OCI-LY3 (cell line): ENCODE measurements at regions not wholly inside any gene's neighbourhood (a gene's known extent, or its start where the extent isn't known, plus 50 kb on each side); places are given as distances from the start of the nearest gene placed in this dataset.
"Not testable (repeated sequence)": the region's sequence is repeated elsewhere in the genome, so short reads cannot be mapped to it uniquely, and the experiment has no call there.

Experiments
- H2AFZ ChIP-seq: fragments of 200-600, 300-600 bp; shearing (Covaris generic); 2 replicates; pipeline ENCODE4 v1.6.0; 2014; ENCODE audit warnings: antibody characterized with exemption, low read depth, low read length
- H3K27ac ChIP-seq: fragments of 200-600, 300-600 bp; sonication (generic); 2 replicates; pipeline ENCODE4 v1.5.1; 2014; ENCODE audit warnings: mild to moderate bottlenecking, low read length, moderate library complexity, mixed read lengths
- H3K27me3 ChIP-seq: fragments of 200-600, 300-600 bp; sonication (generic); 2 replicates; pipeline ENCODE4 v1.6.1; 2014; ENCODE audit warnings: low read depth, low read length, mixed read lengths
- H3K36me3 ChIP-seq: fragments of 200-600, 300-600 bp; sonication (generic); replicated peaks from 2 replicates; pipeline ENCODE3; 2014; ENCODE audit warnings: low read depth, low read length, mixed read lengths
- H3K4me1 ChIP-seq: fragments of 300-600, 200-600 bp; sonication (generic); 2 replicates; pipeline ENCODE4 v1.6.1; 2014; ENCODE audit warnings: low read length, mixed read lengths
- H3K4me2 ChIP-seq: fragments of 200-600, 300-600 bp; sonication (generic); 2 replicates; pipeline ENCODE4 v1.6.1; 2014; ENCODE audit warnings: low read length, mixed read lengths
- H3K4me3 ChIP-seq: fragments of 300-600, 200-600 bp; sonication (generic); 2 replicates; pipeline ENCODE4 v1.5.1; 2014; ENCODE audit warnings: antibody characterized with exemption, mild to moderate bottlenecking, low read length, moderate library complexity
- H3K79me2 ChIP-seq: fragments of 300-600, 200-600 bp; shearing (Covaris generic); 2 replicates; pipeline ENCODE4 v1.6.1; 2014; ENCODE audit warnings: mild to moderate bottlenecking, low read length, mixed read lengths
- H3K9ac ChIP-seq: fragments of 300-600, 200-600 bp; shearing (Covaris generic); 2 replicates; pipeline ENCODE4 v1.6.0; 2014; ENCODE audit warnings: mild to moderate bottlenecking, low read length, moderate library complexity
- H3K9me3 ChIP-seq: fragments of 200-600, 300-600 bp; shearing (Covaris generic); 2 replicates; pipeline ENCODE4 v1.6.1; 2014; ENCODE audit warnings: low read length, mixed read lengths; ENCODE audit not compliant: insufficient read depth
- H4K20me1 ChIP-seq: fragments of 200-600, 300-600 bp; sonication (generic); 2 replicates; pipeline ENCODE4 v1.6.1; 2016; ENCODE audit warnings: low read length, mixed read lengths; ENCODE audit not compliant: insufficient read depth
- CTCF ChIP-seq: fragments of 200-600, 300-600 bp; sonication (generic); IDR thresholded peaks from 2 replicates; pipeline ENCODE4 v1.5.1; 2014; ENCODE audit warnings: antibody characterized with exemption, low read length, low read depth
- EZH2phosphoT487 ChIP-seq: fragments of 200-600 bp; shearing (Covaris generic); IDR thresholded peaks from 2 replicates; pipeline ENCODE4 v1.6.1; 2018; ENCODE audit warnings: antibody characterized with exemption, mixed run types, low read depth

GRCh38 chr17:27099266-27099665 is 194.6 kb upstream of the WSB1 start:
- H3K4me3 ChIP-seq, H3K4me2 ChIP-seq, H3K79me2 ChIP-seq, H4K20me1 ChIP-seq, H3K27ac ChIP-seq, H2AFZ ChIP-seq, H3K9me3 ChIP-seq, H3K9ac ChIP-seq, H3K36me3 ChIP-seq, H3K4me1 ChIP-seq, H3K27me3 ChIP-seq: not testable (repeated sequence)

- H3K36me3 ChIP-seq, H3K27me3 ChIP-seq, H3K4me1 ChIP-seq, H2AFZ ChIP-seq, H3K79me2 ChIP-seq, H3K4me3 ChIP-seq, H3K27ac ChIP-seq, H3K4me2 ChIP-seq, H3K9me3 ChIP-seq, H4K20me1 ChIP-seq, H3K9ac ChIP-seq: not testable (repeated sequence)
Observed at GRCh38 chr17:27104605-27105221, 189.2 kb upstream of the WSB1 start.

GRCh38 chr17:27105636-27106035 is 188.3 kb upstream of the WSB1 start:
- TF ChIP-seq CTCF (no peak), EZH2phosphoT487 (no peak)
- Histone ChIP-seq H3K4me3 (no peak overlapping the region), H3K9me3 (no peaks in the 10 kb centered on the region), H3K27ac (no peak overlapping the region), H2AFZ (no peak overlapping the region), H3K79me2 (no peaks in the 10 kb centered on the region), H3K27me3 (no peaks in the 10 kb centered on the region), H4K20me1 (no peaks in the 10 kb centered on the region), H3K4me2 (no peak overlapping the region), H3K36me3 (no peaks in the 10 kb centered on the region), H3K9ac (no peak overlapping the region), H3K4me1 (no peaks in the 10 kb centered on the region)

- Histone ChIP-seq H3K4me1 (no peaks in the 10 kb centered on the region), H3K9ac (no peak overlapping the region), H3K36me3 (no peaks in the 10 kb centered on the region), H3K79me2 (no peaks in the 10 kb centered on the region), H2AFZ (no peak overlapping the region), H3K4me2 (no peak overlapping the region), H3K4me3 (no peak overlapping the region), H3K9me3 (no peaks in the 10 kb centered on the region), H4K20me1 (no peaks in the 10 kb centered on the region), H3K27ac (no peak overlapping the region), H3K27me3 (no peaks in the 10 kb centered on the region)
- TF ChIP-seq EZH2phosphoT487 (no peak), CTCF (no peak)
Observed at GRCh38 chr17:27106347-27106981, 187.4 kb upstream of the WSB1 start.

GRCh38 chr17:27106982-27107360 is 186.9 kb upstream of the WSB1 start:
- H3K4me1 ChIP-seq = no peaks in the 10 kb centered on the region
- H4K20me1 ChIP-seq = no peaks in the 10 kb centered on the region
- no peak for TF ChIP-seq CTCF
- no peak for TF ChIP-seq EZH2phosphoT487
- no peak overlapping the region for H3K4me2 ChIP-seq
- H3K9ac ChIP-seq = no peak overlapping the region
- H3K9me3 ChIP-seq = no peaks in the 10 kb centered on the region
- no peaks in the 10 kb centered on the region for H3K79me2 ChIP-seq
- no peak overlapping the region for H3K4me3 ChIP-seq
- no peaks in the 10 kb centered on the region for H3K36me3 ChIP-seq
- no peaks in the 10 kb centered on the region for H3K27me3 ChIP-seq
- H2AFZ ChIP-seq = no peak overlapping the region
- no peak overlapping the region for H3K27ac ChIP-seq

- not testable (repeated sequence) for H3K27me3 ChIP-seq, H3K9ac ChIP-seq, H3K36me3 ChIP-seq, H3K27ac ChIP-seq, H3K79me2 ChIP-seq, H3K4me1 ChIP-seq, H3K9me3 ChIP-seq, H4K20me1 ChIP-seq, H3K4me2 ChIP-seq, H3K4me3 ChIP-seq, H2AFZ ChIP-seq
Observed at GRCh38 chr17:27107386-27108328, 186.3 kb upstream of the WSB1 start.
